OCI-LY1 (cell line): ENCODE measurements at regions not wholly inside any gene's neighbourhood (a gene's known extent, or its start where the extent isn't known, plus 50 kb on each side); places are given as distances from the start of the nearest gene placed in this dataset.
"Not testable (repeated sequence)": the region's sequence is repeated elsewhere in the genome, so short reads cannot be mapped to it uniquely, and the experiment has no call there.

ENCODE experiments used
- H2AFZ ChIP-seq: fragments of 200-600 bp; sonication (generic), shearing (Covaris generic); 2 replicates; pipeline ENCODE4 v1.6.0; 2014; ENCODE audit warnings: antibody characterized with exemption, mild to moderate bottlenecking, low read length
- H3F3A ChIP-seq: fragments of 200-600 bp; sonication (generic), shearing (Covaris generic); 2 replicates; pipeline ENCODE4 v1.6.0; 2014; ENCODE audit warnings: mild to moderate bottlenecking, antibody characterized with exemption, low read length, moderate library complexity; ENCODE audit not compliant: insufficient read depth
- H3K27ac ChIP-seq: fragments of 200-600 bp; sonication (generic); 2 replicates; pipeline ENCODE4 v1.5.1; 2014; ENCODE audit warnings: low read length, mixed run types, mild to moderate bottlenecking, low read depth; ENCODE audit not compliant: poor library complexity, severe bottlenecking
- H3K27me3 ChIP-seq: fragments of 200-600 bp; sonication (generic); 2 replicates; pipeline ENCODE4 v1.6.0; 2014; ENCODE audit warnings: antibody characterized with exemption, mild to moderate bottlenecking, low read length, moderate library complexity; ENCODE audit not compliant: insufficient read depth
- H3K36me3 ChIP-seq: fragments of 200-600 bp; sonication (generic); 2 replicates; pipeline ENCODE4 v1.6.1; 2014; ENCODE audit warnings: mild to moderate bottlenecking, antibody characterized with exemption, low read length, moderate library complexity, mixed read lengths; ENCODE audit not compliant: insufficient read depth
- H3K4me1 ChIP-seq: fragments of 200-600 bp; sonication (generic); 2 replicates; pipeline ENCODE4 v1.5.1; 2014; ENCODE audit warnings: mild to moderate bottlenecking, low read length, moderate library complexity; ENCODE audit not compliant: insufficient read depth, severe bottlenecking
- H3K4me2 ChIP-seq: fragments of 200-600 bp; sonication (generic), shearing (Covaris generic); 2 replicates; pipeline ENCODE4 v1.6.1; 2014; ENCODE audit warnings: low read length
- H3K4me3 ChIP-seq: fragments of 200-600 bp; sonication (generic); 2 replicates; pipeline ENCODE4 v1.5.1; 2014; ENCODE audit warnings: low read length, low read depth, mild to moderate bottlenecking, mixed read lengths; ENCODE audit not compliant: poor library complexity, severe bottlenecking
- H3K79me2 ChIP-seq: fragments of 200-600 bp; shearing (Covaris generic); 2 replicates; pipeline ENCODE4 v1.6.1; 2016; ENCODE audit warnings: mixed run types, low read length, mixed read lengths; ENCODE audit not compliant: insufficient read depth
- H3K9ac ChIP-seq: fragments of 200-600 bp; sonication (generic), shearing (Covaris generic); 2 replicates; pipeline ENCODE4 v1.6.1; 2014; ENCODE audit warnings: mild to moderate bottlenecking, low read length, mixed read lengths
- H3K9me2 ChIP-seq: fragments of 200-600 bp; sonication (generic), shearing (Covaris generic); 2 replicates; pipeline ENCODE4 v1.6.1; 2014; ENCODE audit warnings: low read depth, mild to moderate bottlenecking, low read length, mixed read lengths
- H3K9me3 ChIP-seq: fragments of 200-600 bp; shearing (Covaris generic); 2 replicates; pipeline ENCODE4 v1.6.1; 2014; ENCODE audit warnings: low read length, mixed read lengths
- H4K20me1 ChIP-seq: fragments of 200-600 bp; sonication (generic), shearing (Covaris generic); 2 replicates; pipeline ENCODE4 v1.6.0; 2016; ENCODE audit warnings: mild to moderate bottlenecking, low read length; ENCODE audit not compliant: insufficient read depth
- CTCF ChIP-seq: fragments of 200-600 bp; sonication (generic), shearing (Covaris generic); IDR thresholded peaks from 2 replicates; pipeline ENCODE4 v1.5.1; 2017; ENCODE audit warnings: mild to moderate bottlenecking, antibody characterized with exemption, low read length, moderate library complexity, mixed read lengths
- EZH2 ChIP-seq: fragments of 200-600 bp; sonication (generic), shearing (Covaris generic); IDR thresholded peaks from 2 replicates; pipeline ENCODE4 v1.8.0; 2017; ENCODE audit warnings: borderline replicate concordance, mixed run types, mild to moderate bottlenecking, antibody characterized with exemption, low read length, moderate library complexity, mixed read lengths

GRCh38 chr5:99553211-99553810 is 624.5 kb upstream of the CHD1 start:
- no peak overlapping the region for H2AFZ ChIP-seq
- no peak overlapping the region for H3K4me2 ChIP-seq
- H3K79me2 ChIP-seq, result no peaks in the 10 kb centered on the region
- H4K20me1 ChIP-seq, result no peaks in the 10 kb centered on the region
- H3K27me3 ChIP-seq, result no peaks in the 10 kb centered on the region
- no peaks in the 10 kb centered on the region for H3K36me3 ChIP-seq
- TF ChIP-seq CTCF, result no peak
- TF ChIP-seq EZH2, result no peak
- no peak overlapping the region for H3K27ac ChIP-seq
- H3K9me2 ChIP-seq, result no peaks in the 10 kb centered on the region
- H3F3A ChIP-seq, result no peaks in the 10 kb centered on the region
- H3K4me1 ChIP-seq, result no peaks in the 10 kb centered on the region
- no peaks in the 10 kb centered on the region for H3K9me3 ChIP-seq
- H3K9ac ChIP-seq, result no peak overlapping the region
- H3K4me3 ChIP-seq, result no peak overlapping the region

GRCh38 chr5:99544356-99544755 is 615.5 kb upstream of the CHD1 start:
- no peaks in the 10 kb centered on the region for H4K20me1 ChIP-seq
- no peaks in the 10 kb centered on the region for H3K27me3 ChIP-seq
- H3K4me2 ChIP-seq, result no peak overlapping the region
- H3K9ac ChIP-seq, result no peak overlapping the region
- H3K9me2 ChIP-seq, result no peaks in the 10 kb centered on the region
- H2AFZ ChIP-seq, result no peak overlapping the region
- no peaks in the 10 kb centered on the region for H3K36me3 ChIP-seq
- H3K9me3 ChIP-seq, result no peaks in the 10 kb centered on the region
- H3K4me3 ChIP-seq, result no peak overlapping the region
- no peaks in the 10 kb centered on the region for H3K4me1 ChIP-seq
- TF ChIP-seq CTCF, result no peak
- no peak for TF ChIP-seq EZH2
- no peaks in the 10 kb centered on the region for H3K79me2 ChIP-seq
- H3F3A ChIP-seq, result no peaks in the 10 kb centered on the region
- no peak overlapping the region for H3K27ac ChIP-seq

GRCh38 chr5:99543841-99544240 is 615.0 kb upstream of the CHD1 start:
- H3K4me1 ChIP-seq, result no peaks in the 10 kb centered on the region
- H3K27me3 ChIP-seq, result no peaks in the 10 kb centered on the region
- H3K9me2 ChIP-seq, result no peaks in the 10 kb centered on the region
- no peak overlapping the region for H3K27ac ChIP-seq
- no peaks in the 10 kb centered on the region for H4K20me1 ChIP-seq
- H3K9me3 ChIP-seq, result no peaks in the 10 kb centered on the region
- no peaks in the 10 kb centered on the region for H3F3A ChIP-seq
- TF ChIP-seq CTCF (no peak), EZH2 (no peak)
- no peak overlapping the region for H3K9ac ChIP-seq
- H3K4me3 ChIP-seq, result no peak overlapping the region
- no peak overlapping the region for H2AFZ ChIP-seq
- H3K4me2 ChIP-seq, result no peak overlapping the region
- H3K79me2 ChIP-seq, result no peaks in the 10 kb centered on the region
- no peaks in the 10 kb centered on the region for H3K36me3 ChIP-seq

GRCh38 chr5:99534241-99534640 is 605.4 kb upstream of the CHD1 start:
- H3K4me1 ChIP-seq, H3K9ac ChIP-seq, H3K27ac ChIP-seq, H3K27me3 ChIP-seq, H3F3A ChIP-seq, H3K4me2 ChIP-seq, H4K20me1 ChIP-seq, H3K79me2 ChIP-seq, H3K4me3 ChIP-seq, H3K9me3 ChIP-seq, H3K36me3 ChIP-seq, H3K9me2 ChIP-seq, H2AFZ ChIP-seq: not testable (repeated sequence)

- not testable (repeated sequence) for H3K4me1 ChIP-seq, H3K4me2 ChIP-seq, H3K9ac ChIP-seq, H2AFZ ChIP-seq, H3K4me3 ChIP-seq, H4K20me1 ChIP-seq, H3K9me3 ChIP-seq, H3K79me2 ChIP-seq, H3K9me2 ChIP-seq, H3F3A ChIP-seq, H3K36me3 ChIP-seq, H3K27me3 ChIP-seq, H3K27ac ChIP-seq
Measured at GRCh38 chr5:99521666-99522065, 592.9 kb upstream of the CHD1 start.
